ENCODE measurements at regions not wholly inside any gene's neighbourhood (a gene's known extent, or its start where the extent isn't known, plus 50 kb on each side); places are given as distances from the start of the nearest gene placed in this dataset.

DNA sequence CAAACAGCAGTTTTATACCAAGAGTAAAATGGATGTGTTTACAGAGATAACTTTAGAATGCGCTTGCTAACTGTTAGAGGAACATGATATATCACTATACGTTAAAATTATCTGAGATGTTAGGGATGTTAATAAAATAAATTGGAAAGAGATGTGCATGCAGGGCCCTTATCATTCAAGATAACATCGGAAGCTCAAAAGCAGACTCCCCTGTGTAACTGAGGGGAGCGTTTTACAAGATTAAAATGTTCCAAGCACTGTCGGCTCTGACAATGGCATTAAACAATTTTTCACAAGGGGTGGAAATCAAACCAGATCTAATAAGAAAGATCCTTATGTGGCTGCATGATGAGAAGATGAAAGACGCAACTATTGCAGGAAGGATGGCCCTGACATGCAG, 53.3 kb upstream of the DCC start:
- H3K9me2 ChIP-seq (ENCODE audit: insufficient read depth), result no peaks in the 10 kb centered on the region
- ChIA-PET CTCF (no interaction called here), POLR2A (no interaction called here), RAD21 (ENCODE audit: low non-redundant PET in 1 of 2, low total read pairs in 2 of 2, uncharacterized antibody in 2 of 2, unreplicated experiment in 2 of 2) (no interaction called here)
- TF ChIP-seq CEBPB (IDR thresholded peaks at IDR 0.05; ENCODE audit: low read depth) (no peak), ZFX (IDR thresholded peaks at IDR 0.05) (no peak), EGR1 (IDR thresholded peaks at IDR 0.05; ENCODE audit: low read depth) (no peak)
- TF ChIP-seq, protein P1, sequence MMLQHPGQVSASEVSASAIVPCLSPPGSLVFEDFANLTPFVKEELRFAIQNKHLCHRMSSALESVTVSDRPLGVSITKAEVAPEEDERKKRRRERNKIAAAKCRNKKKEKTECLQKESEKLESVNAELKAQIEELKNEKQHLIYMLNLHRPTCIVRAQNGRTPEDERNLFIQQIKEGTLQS (IDR thresholded peaks at IDR 0.05), result no peak
- H3K4me3 ChIP-seq (replicated peaks in 1 of 2; ENCODE audit: low read depth in 1 of 2, low read length in 2 of 2), result no peak overlapping the region
- no peaks in the 10 kb centered on the region for H4K20me1 ChIP-seq (ENCODE audit: insufficient read depth)
- H3K27me3 ChIP-seq (ENCODE audit: insufficient read depth, low read length), result no peaks in the 10 kb centered on the region
- no peaks in the 10 kb centered on the region for H3K79me2 ChIP-seq (ENCODE audit: insufficient read depth, low read length)
- no TSS peak for BruUV-seq (replicated peaks)
- H2AFZ ChIP-seq (ENCODE audit: low read depth, low read length, poor library complexity, severe bottlenecking), result no peak overlapping the region
- intact Hi-C loops (cut with micrococcal nuclease), result loop anchor here (5.0 kb wide), 1 partner anchor 1174 kb away; no protein-coding TSS in a partner anchor
- DNase-seq (ENCODE audit: low read depth, low spot score) (no peak), ATAC-seq (no peak)
- no peak overlapping the region for H3K4me2 ChIP-seq (ENCODE audit: low read length)
- H3K36me3 ChIP-seq (ENCODE audit: control insufficient read depth in 1 of 2, insufficient read depth in 2 of 2, low read length in 2 of 2), result no peaks in the 10 kb centered on the region
- H3K4me1 ChIP-seq (ENCODE audit: control insufficient read depth in 1 of 2, insufficient read depth in 2 of 2, low read length in 2 of 2), result no peaks in the 10 kb centered on the region
- peaks cover 0 to 40% of the 10 kb centered on the region in 2 experiments; a peak in 2 of 4 replicates for H3K9me3 ChIP-seq (ENCODE audit: control insufficient read depth in 1 of 2, insufficient read depth in 1 of 2, low read depth in 1 of 2, low read length in 2 of 2)
- no peak overlapping the region for H3K27ac ChIP-seq (ENCODE audit: low read depth, low read length)
- H3K9ac ChIP-seq (ENCODE audit: low read length), result no peak overlapping the region

DNA sequence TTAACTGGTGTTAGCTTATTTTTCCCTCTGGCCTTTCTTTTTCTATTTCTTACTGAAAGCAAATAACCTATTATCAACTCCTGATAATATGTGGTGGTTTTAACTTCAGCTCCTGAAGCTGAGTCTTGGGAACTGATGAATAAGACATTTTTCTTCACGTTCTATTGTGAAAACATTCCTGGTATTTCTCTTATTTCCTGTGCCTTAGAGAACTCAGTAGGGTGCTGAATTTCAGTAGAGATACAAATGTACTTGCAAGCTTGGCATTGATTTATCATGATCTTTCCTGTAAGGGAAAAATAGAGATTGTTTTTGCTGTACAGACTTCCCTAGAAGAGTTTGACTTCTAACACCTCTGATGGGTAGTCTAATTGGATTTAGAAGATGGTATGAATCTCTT, 52.8 kb upstream of the DCC start:
- ChIA-PET POLR2A (no interaction called here), RAD21 (ENCODE audit: low non-redundant PET in 1 of 2, low total read pairs in 2 of 2, uncharacterized antibody in 2 of 2, unreplicated experiment in 2 of 2) (no interaction called here), CTCF (no interaction called here)
- intact Hi-C loops (cut with micrococcal nuclease), result loop anchor here (5.0 kb wide), 1 partner anchor 1175 kb away; no protein-coding TSS in a partner anchor
- Histone ChIP-seq H4K20me1 (ENCODE audit: insufficient read depth) (no peaks in the 10 kb centered on the region), H3K27me3 (ENCODE audit: insufficient read depth, low read length) (no peaks in the 10 kb centered on the region), H3K4me1 (ENCODE audit: control insufficient read depth in 1 of 2, insufficient read depth in 2 of 2, low read length in 2 of 2) (no peaks in the 10 kb centered on the region), H3K9me3 (ENCODE audit: control insufficient read depth in 1 of 2, insufficient read depth in 1 of 2, low read depth in 1 of 2, low read length in 2 of 2) (peaks cover 0 to 41% of the 10 kb centered on the region in 2 experiments; a peak in 2 of 4 replicates), H2AFZ (ENCODE audit: low read depth, low read length, poor library complexity, severe bottlenecking) (no peak overlapping the region), H3K79me2 (ENCODE audit: insufficient read depth, low read length) (no peaks in the 10 kb centered on the region), H3K4me2 (ENCODE audit: low read length) (no peak overlapping the region), H3K4me3 (replicated peaks in 1 of 2; ENCODE audit: low read depth in 1 of 2, low read length in 2 of 2) (no peak overlapping the region), H3K9me2 (ENCODE audit: insufficient read depth) (no peaks in the 10 kb centered on the region), H3K36me3 (ENCODE audit: control insufficient read depth in 1 of 2, insufficient read depth in 2 of 2, low read length in 2 of 2) (no peaks in the 10 kb centered on the region), H3K27ac (ENCODE audit: low read depth, low read length) (no peak overlapping the region), H3K9ac (ENCODE audit: low read length) (no peak overlapping the region)
- BruUV-seq (replicated peaks), result no TSS peak
- DNase-seq (ENCODE audit: low read depth, low spot score), result no peak
- no peak for ATAC-seq
- TF ChIP-seq, protein P2, sequence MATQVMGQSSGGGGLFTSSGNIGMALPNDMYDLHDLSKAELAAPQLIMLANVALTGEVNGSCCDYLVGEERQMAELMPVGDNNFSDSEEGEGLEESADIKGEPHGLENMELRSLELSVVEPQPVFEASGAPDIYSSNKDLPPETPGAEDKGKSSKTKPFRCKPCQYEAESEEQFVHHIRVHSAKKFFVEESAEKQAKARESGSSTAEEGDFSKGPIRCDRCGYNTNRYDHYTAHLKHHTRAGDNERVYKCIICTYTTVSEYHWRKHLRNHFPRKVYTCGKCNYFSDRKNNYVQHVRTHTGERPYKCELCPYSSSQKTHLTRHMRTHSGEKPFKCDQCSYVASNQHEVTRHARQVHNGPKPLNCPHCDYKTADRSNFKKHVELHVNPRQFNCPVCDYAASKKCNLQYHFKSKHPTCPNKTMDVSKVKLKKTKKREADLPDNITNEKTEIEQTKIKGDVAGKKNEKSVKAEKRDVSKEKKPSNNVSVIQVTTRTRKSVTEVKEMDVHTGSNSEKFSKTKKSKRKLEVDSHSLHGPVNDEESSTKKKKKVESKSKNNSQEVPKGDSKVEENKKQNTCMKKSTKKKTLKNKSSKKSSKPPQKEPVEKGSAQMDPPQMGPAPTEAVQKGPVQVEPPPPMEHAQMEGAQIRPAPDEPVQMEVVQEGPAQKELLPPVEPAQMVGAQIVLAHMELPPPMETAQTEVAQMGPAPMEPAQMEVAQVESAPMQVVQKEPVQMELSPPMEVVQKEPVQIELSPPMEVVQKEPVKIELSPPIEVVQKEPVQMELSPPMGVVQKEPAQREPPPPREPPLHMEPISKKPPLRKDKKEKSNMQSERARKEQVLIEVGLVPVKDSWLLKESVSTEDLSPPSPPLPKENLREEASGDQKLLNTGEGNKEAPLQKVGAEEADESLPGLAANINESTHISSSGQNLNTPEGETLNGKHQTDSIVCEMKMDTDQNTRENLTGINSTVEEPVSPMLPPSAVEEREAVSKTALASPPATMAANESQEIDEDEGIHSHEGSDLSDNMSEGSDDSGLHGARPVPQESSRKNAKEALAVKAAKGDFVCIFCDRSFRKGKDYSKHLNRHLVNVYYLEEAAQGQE (IDR thresholded peaks at IDR 0.05; ENCODE audit: low read depth), result no peak
- TF ChIP-seq RAD21 (IDR thresholded peaks at IDR 0.05; ENCODE audit: low read depth) (no peak), EZH2phosphoT487 (IDR thresholded peaks at IDR 0.05; ENCODE audit: borderline replicate concordance) (no peak), TCF7L2 (IDR thresholded peaks at IDR 0.05; ENCODE audit: borderline replicate concordance, extremely low read depth, insufficient read depth, insufficient read length) (no peak), YY1 (IDR thresholded peaks at IDR 0.05; ENCODE audit: extremely low read depth, insufficient replicate concordance, low read depth, low read length) (no peak), JUND (IDR thresholded peaks at IDR 0.05) (no peak), MAX (IDR thresholded peaks at IDR 0.05) (no peak), EZH2 (IDR thresholded peaks at IDR 0.05) (no peak), SRF (IDR thresholded peaks at IDR 0.05; ENCODE audit: low read depth) (no peak), CEBPB (IDR thresholded peaks at IDR 0.05; ENCODE audit: low read depth) (no peak), CBX3 (IDR thresholded peaks at IDR 0.05; ENCODE audit: low read depth) (no peak), ZBTB33 (IDR thresholded peaks at IDR 0.05; ENCODE audit: extremely low read depth, insufficient replicate concordance, low read length) (no peak)
- TF ChIP-seq, protein P1 (IDR thresholded peaks at IDR 0.05), result no peak

Data from HCT116 (cell line).